Fibroblast of lung (primary cell): ENCODE measurements at regions not wholly inside any gene's neighbourhood (a gene's known extent, or its start where the extent isn't known, plus 50 kb on each side); places are given as distances from the start of the nearest gene placed in this dataset.

Experiments used
- CTCF ChIP-seq, 2 donors: IDR thresholded peaks in 1 of 2; conservative IDR thresholded peaks in 1 of 2; 1 replicate in 1 of 2; 2 replicates in 1 of 2; pipeline ENCODE4 v1.5.1; 2011 to 2012; ENCODE audit warnings: low read length in 2 of 2, control low read depth in 1 of 2, inconsistent platforms in 1 of 2, low read depth in 1 of 2, mild to moderate bottlenecking in 1 of 2
- EZH2 ChIP-seq: IDR thresholded peaks from 2 replicates; pipeline ENCODE4 v1.5.1; 2012; ENCODE audit warnings: low read length, control low read depth, mild to moderate bottlenecking; ENCODE audit errors: missing control alignments

GRCh38 chr2:67873916-67874315, 188.9 kb downstream of the C1D start:
- TF ChIP-seq CTCF (conservative IDR thresholded peaks at IDR 0.05 in 1 of 2, IDR thresholded peaks at IDR 0.05 in 1 of 2; ENCODE audit: low read depth in 1 of 2, low read length in 2 of 2) (no peak), EZH2 (no peak)
